ENCODE measurements at regions not wholly inside any gene's neighbourhood (a gene's known extent, or its start where the extent isn't known, plus 50 kb on each side); places are given as distances from the start of the nearest gene placed in this dataset.

GRCh38 chr6:167513778-167514177 lies 188.9 kb downstream of the TTLL2 start:
- DNase-seq (ENCODE audit: low read depth in 2 of 2): no peak

GRCh38 chr6:167514524-167514923 lies 189.6 kb downstream of the TTLL2 start:
- DNase-seq (ENCODE audit: low read depth in 2 of 2): no peak

- DNase-seq (ENCODE audit: low read depth in 2 of 2): no peak
These were observed 191.1 kb downstream of the TTLL2 start for GRCh38 chr6:167515873-167516507.

- no peak for DNase-seq (ENCODE audit: low read depth in 2 of 2)
These were observed 192.5 kb downstream of the TTLL2 start for GRCh38 chr6:167517254-167517916.

- no peak for DNase-seq (ENCODE audit: low read depth in 2 of 2)
These were observed 198.5 kb downstream of the TTLL2 start for GRCh38 chr6:167523426-167523825.

GRCh38 chr6:167524261-167525111 lies 199.6 kb downstream of the TTLL2 start:
- peak in 1 of 2 donors; percentile 30 for DNase-seq (ENCODE audit: low read depth in 2 of 2)

GRCh38 chr6:167525774-167526173 lies 200.9 kb downstream of the TTLL2 start:
- DNase-seq (ENCODE audit: low read depth in 2 of 2): no peak

- no peak for DNase-seq (ENCODE audit: low read depth in 2 of 2)
These were observed 201.8 kb downstream of the TTLL2 start for GRCh38 chr6:167526465-167527368.

- DNase-seq (ENCODE audit: low read depth in 2 of 2): no peak
These were observed 203.4 kb downstream of the TTLL2 start for GRCh38 chr6:167528239-167528638.

GRCh38 chr6:167528976-167529375 lies 204.1 kb downstream of the TTLL2 start:
- no peak for DNase-seq (ENCODE audit: low read depth in 2 of 2)

GRCh38 chr6:167529444-167530335 lies 204.8 kb downstream of the TTLL2 start:
- DNase-seq (ENCODE audit: low read depth in 2 of 2): no peak

- DNase-seq (ENCODE audit: low read depth in 2 of 2): no peak
These were observed 206.1 kb downstream of the TTLL2 start for GRCh38 chr6:167530951-167531350.

GRCh38 chr6:167532410-167533288 lies 207.8 kb downstream of the TTLL2 start:
- no peak for DNase-seq (ENCODE audit: low read depth in 2 of 2)

- no peak for DNase-seq (ENCODE audit: low read depth in 2 of 2)
These were observed 209.0 kb downstream of the TTLL2 start for GRCh38 chr6:167533851-167534250.

- DNase-seq (ENCODE audit: low read depth in 2 of 2): no peak
These were observed 212.9 kb downstream of the TTLL2 start for GRCh38 chr6:167537816-167538215.

GRCh38 chr6:167538746-167539145 lies 213.9 kb downstream of the TTLL2 start:
- DNase-seq (ENCODE audit: low read depth in 2 of 2): no peak

GRCh38 chr6:167540796-167541195 lies 215.9 kb downstream of the TTLL2 start:
- DNase-seq (ENCODE audit: low read depth in 2 of 2): no peak

- no peak for DNase-seq (ENCODE audit: low read depth in 2 of 2)
These were observed 216.7 kb downstream of the TTLL2 start for GRCh38 chr6:167541544-167541943.
